RWPE1 (cell line): ENCODE measurements at regions not wholly inside any gene's neighbourhood (a gene's known extent, or its start where the extent isn't known, plus 50 kb on each side); places are given as distances from the start of the nearest gene placed in this dataset.
"Not testable (repeated sequence)": the region's sequence is repeated elsewhere in the genome, so short reads cannot be mapped to it uniquely, and the experiment has no call there.

ENCODE experiments used
- CTCF ChIA-PET: fragments of 350-600 bp; sonication (Branson Sonifier 250); formaldehyde crosslinking; extraction: SDS; loops from one replicate; lab custom pipeline; 2021; lab: Yijun Ruan, JAX
- POLR2A ChIA-PET: fragments of 400-600 bp; formaldehyde crosslinking; extraction: SDS; loops from one replicate; lab custom pipeline; 2020; ENCODE audit warnings: antibody characterized with exemption; ENCODE audit not compliant: low non-redundant PET; lab: Yijun Ruan, JAX
- DNase-seq: peaks from one replicate; pipeline ENCODE4 v3.0.0; 2012; ENCODE audit warnings: low spot score
- H3K27ac ChIP-seq: fragments of 450-650 bp; 2 replicates; pipeline ENCODE4 v1.5.1; 2017
- TF ChIP-seq, protein P1 (sequence below): fragments of 450-650 bp; conservative IDR thresholded peaks from 2 replicates; pipeline ENCODE4 v1.5.1; 2017; ENCODE audit warnings: low read depth, mild to moderate bottlenecking

DNA sequence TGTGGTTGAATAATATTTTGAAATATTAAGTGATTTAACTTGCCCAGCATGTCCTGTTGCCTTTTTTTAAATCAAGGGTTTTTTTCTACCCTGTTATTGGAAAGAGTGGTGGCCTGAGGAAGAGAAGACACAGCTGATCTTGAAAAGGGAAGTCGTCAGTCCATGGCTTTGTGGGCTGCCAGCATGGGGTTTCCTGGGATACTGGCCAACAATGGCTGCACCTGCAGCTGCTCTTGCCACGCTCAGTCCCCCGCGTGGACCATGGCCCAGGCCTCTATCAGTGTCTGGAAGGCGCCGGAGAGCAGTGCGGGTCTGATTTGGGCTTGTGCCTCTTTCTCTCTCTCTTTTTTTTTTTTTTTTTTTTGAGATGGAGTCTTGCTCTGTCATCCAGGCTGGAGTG lies 99.3 kb downstream of the ASB1 start:
- TF ChIP-seq, protein P1, sequence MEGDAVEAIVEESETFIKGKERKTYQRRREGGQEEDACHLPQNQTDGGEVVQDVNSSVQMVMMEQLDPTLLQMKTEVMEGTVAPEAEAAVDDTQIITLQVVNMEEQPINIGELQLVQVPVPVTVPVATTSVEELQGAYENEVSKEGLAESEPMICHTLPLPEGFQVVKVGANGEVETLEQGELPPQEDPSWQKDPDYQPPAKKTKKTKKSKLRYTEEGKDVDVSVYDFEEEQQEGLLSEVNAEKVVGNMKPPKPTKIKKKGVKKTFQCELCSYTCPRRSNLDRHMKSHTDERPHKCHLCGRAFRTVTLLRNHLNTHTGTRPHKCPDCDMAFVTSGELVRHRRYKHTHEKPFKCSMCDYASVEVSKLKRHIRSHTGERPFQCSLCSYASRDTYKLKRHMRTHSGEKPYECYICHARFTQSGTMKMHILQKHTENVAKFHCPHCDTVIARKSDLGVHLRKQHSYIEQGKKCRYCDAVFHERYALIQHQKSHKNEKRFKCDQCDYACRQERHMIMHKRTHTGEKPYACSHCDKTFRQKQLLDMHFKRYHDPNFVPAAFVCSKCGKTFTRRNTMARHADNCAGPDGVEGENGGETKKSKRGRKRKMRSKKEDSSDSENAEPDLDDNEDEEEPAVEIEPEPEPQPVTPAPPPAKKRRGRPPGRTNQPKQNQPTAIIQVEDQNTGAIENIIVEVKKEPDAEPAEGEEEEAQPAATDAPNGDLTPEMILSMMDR: no peak
- no peak for DNase-seq
- CTCF ChIA-PET: no interaction called here
- POLR2A ChIA-PET: no interaction called here
- no peak overlapping the region for H3K27ac ChIP-seq

DNA sequence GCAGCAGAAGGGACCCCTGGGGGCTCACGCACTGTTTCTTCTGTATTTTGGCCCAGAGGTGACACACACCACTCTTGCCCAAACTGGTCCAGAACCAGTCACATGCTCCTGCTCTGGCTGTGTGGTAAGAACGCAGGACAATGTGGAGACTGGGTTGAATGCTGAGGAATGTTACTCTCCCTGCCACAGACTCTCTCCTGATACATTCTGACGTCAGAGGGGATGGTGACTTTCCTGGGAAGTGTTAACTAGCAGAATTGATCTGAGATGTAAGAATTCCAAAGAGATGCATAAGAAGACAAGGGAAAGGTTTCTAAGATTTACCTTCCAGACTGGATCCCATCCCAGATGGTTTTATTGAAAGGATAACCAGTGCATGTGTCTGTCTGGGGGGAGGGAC lies 100.8 kb downstream of the ASB1 start:
- peak overlapping the region; percentile 58; the same call in 1 of the 2 replicates for H3K27ac ChIP-seq
- TF ChIP-seq, protein P1: no peak
- ChIA-PET POLR2A (no interaction called here), CTCF (no interaction called here)
- peak; percentile 74 for DNase-seq

- CTCF ChIA-PET: interaction anchor here (0.6 to 1.0 kb wide), 5 partner anchors 16 to 845 kb away, joined by 3 to 4 read pairs (median 3); no protein-coding TSS in a partner anchor
- POLR2A ChIA-PET: no interaction called here
- TF ChIP-seq, protein P1: no peak
- DNase-seq: peak; percentile 45
- no peak overlapping the region for H3K27ac ChIP-seq
These were observed 102.4 kb downstream of the ASB1 start for GRCh38 chr2:238528953-238529781.

DNA sequence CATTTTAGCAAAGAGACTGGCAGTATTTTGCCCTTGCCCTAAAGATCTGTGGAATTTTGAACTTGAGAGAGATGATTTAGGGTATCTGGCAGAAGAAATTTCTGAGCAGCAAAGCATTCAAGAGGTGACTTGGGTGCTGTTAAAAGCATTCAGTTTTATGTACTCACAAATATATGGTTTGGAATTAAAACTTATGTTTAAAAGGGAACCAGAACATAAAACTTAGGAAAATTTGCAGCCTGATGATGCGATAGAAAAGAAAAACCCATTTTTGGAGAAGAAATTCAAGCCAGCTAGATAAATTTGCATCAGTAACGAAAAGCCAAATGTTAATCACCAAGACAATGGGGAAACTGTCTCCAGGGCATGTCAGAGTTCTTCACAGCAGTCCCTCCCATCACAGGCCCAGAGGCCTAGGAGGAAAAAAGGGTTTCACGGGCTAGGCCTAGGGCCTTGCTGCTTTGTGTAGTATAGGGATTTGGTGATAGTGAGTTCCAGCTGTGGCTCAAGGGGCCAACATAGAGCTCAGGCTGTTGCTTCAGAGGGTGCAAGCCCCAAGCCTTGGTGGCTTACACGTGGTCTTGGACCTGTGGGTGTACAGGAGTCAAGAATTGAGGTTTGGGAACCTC lies 104.4 kb downstream of the ASB1 start:
- DNase-seq, CTCF ChIA-PET, H3K27ac ChIP-seq, POLR2A ChIA-PET: not testable (repeated sequence)

DNA sequence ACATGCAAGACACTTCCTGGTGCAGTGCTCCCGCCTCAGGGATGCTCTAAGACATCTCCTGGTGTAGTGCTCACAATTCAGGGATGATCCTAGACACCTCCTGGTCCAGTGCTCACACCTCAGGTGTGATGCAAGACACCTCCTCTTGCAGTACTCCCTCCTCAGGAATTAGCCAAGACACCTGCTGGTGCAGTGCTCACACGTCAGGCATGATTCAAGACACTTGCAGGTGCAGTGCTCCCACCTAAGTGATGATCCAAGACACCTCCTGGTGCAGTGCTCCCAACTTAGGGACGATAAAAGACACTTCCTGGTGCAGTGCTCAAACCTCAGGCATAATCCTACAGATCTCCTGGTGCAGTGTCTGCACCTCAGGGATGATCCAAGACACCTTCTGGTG lies 117.0 kb downstream of the ASB1 start:
- H3K27ac ChIP-seq, DNase-seq, POLR2A ChIA-PET, CTCF ChIA-PET: not testable (repeated sequence)

DNA sequence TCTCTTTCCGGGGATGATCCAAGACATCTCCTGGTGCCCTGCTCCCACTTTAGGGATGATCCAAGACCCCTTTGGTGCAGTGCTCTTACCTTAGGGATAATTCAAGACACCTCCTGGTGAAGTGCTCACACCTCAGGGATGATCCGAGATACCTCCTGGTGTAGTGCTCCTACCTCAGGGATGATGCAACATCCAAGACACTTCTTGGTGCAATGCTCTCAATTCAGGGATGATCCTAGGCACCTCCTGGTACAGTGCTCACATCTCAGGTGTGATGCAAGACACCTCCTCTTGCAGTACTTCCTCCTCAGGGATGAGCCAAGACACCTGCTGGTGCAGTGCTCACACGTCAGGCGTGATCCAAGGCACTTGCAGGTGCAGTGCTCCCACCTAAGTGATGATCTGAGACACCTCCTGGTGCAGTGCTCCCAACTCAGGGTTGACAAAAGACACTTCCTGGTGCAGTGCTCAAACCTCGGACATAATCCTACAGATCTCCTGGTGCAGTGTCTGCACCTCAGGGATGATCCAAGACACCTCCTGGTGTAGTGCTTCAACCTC lies 122.3 kb downstream of the ASB1 start:
- H3K27ac ChIP-seq: no peak overlapping the region
- ChIA-PET CTCF (no interaction called here), POLR2A (no interaction called here)
- TF ChIP-seq, protein P1: no peak
- no peak for DNase-seq

DNA sequence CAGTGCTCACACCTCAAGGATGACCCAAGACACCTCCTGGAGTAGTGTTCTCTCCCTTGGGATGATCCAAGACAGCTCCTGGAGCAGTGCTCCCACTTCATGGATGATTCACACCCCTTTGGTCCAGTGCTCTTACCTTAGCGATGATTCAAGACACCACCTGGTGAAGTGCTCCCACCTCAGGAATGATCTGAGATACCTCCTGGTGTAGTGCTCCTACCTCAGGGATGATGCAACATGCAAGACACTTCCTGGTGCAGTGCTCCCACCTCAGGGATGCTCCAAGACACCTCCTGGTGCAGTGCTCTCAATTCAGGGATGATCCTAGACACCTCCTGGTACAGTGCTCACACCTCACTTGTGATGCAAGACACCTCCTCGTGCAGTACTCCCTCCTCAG lies 123.1 kb downstream of the ASB1 start:
- no peak overlapping the region for H3K27ac ChIP-seq
- TF ChIP-seq, protein P1: no peak
- ChIA-PET CTCF (no interaction called here), POLR2A (no interaction called here)
- no peak for DNase-seq
